C4-2B (cell line): ENCODE measurements at regions not wholly inside any gene's neighbourhood (a gene's known extent, or its start where the extent isn't known, plus 50 kb on each side); places are given as distances from the start of the nearest gene placed in this dataset.

Experiments
- CTCF ChIP-seq: fragments of 450-650 bp; conservative IDR thresholded peaks from 2 replicates; pipeline ENCODE4 v1.5.1; 2017; ENCODE audit warnings: mild to moderate bottlenecking
- ZFX ChIP-seq: fragments of 450-650 bp; IDR thresholded peaks from 2 replicates; pipeline ENCODE4 v1.6.1; 2017

GRCh38 chr4:84099599-84099998 is 399.5 kb downstream of the NKX6-1 start:
- TF ChIP-seq CTCF: no peak
- no peak for TF ChIP-seq ZFX
